HCT116 (cell line): ENCODE measurements at regions not wholly inside any gene's neighbourhood (a gene's known extent, or its start where the extent isn't known, plus 50 kb on each side); places are given as distances from the start of the nearest gene placed in this dataset.

Experiments used
- CTCF ChIP-seq, 3 experiments: fragments of 200-600 bp in 1 of 3; sonication (generic) in 1 of 3; IDR thresholded peaks in 2 of 3; conservative IDR thresholded peaks in 1 of 3; 2 replicates each; pipeline ENCODE4 v1.5.1; 2012 to 2017; ENCODE audit warnings: low read depth in 2 of 3, low read length in 2 of 3, antibody characterized with exemption in 1 of 3, borderline replicate concordance in 1 of 3, control low read depth in 1 of 3, mild to moderate bottlenecking in 1 of 3, mixed read lengths in 1 of 3, mixed run types in 1 of 3, moderate library complexity in 1 of 3; ENCODE audit not compliant: insufficient read depth in 1 of 3
- EGR1 ChIP-seq: IDR thresholded peaks from 2 replicates; pipeline ENCODE4 v1.6.1; 2012; ENCODE audit warnings: low read depth
- ZBTB33 ChIP-seq: IDR thresholded peaks from 2 replicates; pipeline ENCODE4 v1.6.1; 2011; ENCODE audit warnings: mild to moderate bottlenecking, low read length, moderate library complexity; ENCODE audit not compliant: insufficient replicate concordance; ENCODE audit errors: extremely low read depth

GRCh38 chr12:102534899-102535298 is 54.5 kb upstream of the IGF1 start:
- no peak for TF ChIP-seq ZBTB33
- TF ChIP-seq CTCF (IDR thresholded peaks at IDR 0.05 in 2 of 3, conservative IDR thresholded peaks at IDR 0.05 in 1 of 3; ENCODE audit: borderline replicate concordance in 1 of 3, insufficient read depth in 1 of 3, low read depth in 2 of 3, low read length in 2 of 3) = no peak
- no peak for TF ChIP-seq EGR1
